ENCODE measurements at regions not wholly inside any gene's neighbourhood (a gene's known extent, or its start where the extent isn't known, plus 50 kb on each side); places are given as distances from the start of the nearest gene placed in this dataset.

- TF ChIP-seq, protein P1, sequence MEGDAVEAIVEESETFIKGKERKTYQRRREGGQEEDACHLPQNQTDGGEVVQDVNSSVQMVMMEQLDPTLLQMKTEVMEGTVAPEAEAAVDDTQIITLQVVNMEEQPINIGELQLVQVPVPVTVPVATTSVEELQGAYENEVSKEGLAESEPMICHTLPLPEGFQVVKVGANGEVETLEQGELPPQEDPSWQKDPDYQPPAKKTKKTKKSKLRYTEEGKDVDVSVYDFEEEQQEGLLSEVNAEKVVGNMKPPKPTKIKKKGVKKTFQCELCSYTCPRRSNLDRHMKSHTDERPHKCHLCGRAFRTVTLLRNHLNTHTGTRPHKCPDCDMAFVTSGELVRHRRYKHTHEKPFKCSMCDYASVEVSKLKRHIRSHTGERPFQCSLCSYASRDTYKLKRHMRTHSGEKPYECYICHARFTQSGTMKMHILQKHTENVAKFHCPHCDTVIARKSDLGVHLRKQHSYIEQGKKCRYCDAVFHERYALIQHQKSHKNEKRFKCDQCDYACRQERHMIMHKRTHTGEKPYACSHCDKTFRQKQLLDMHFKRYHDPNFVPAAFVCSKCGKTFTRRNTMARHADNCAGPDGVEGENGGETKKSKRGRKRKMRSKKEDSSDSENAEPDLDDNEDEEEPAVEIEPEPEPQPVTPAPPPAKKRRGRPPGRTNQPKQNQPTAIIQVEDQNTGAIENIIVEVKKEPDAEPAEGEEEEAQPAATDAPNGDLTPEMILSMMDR (IDR thresholded peaks at IDR 0.05; ENCODE audit: low read length) = no peak
- no peak for TF ChIP-seq EZH2 (IDR thresholded peaks at IDR 0.05; ENCODE audit: borderline replicate concordance, low read length)
These were observed 431.0 kb upstream of the RORB start for GRCh38 chr9:74066128-74066527.
